ENCODE measurements at regions not wholly inside any gene's neighbourhood (a gene's known extent, or its start where the extent isn't known, plus 50 kb on each side); places are given as distances from the start of the nearest gene placed in this dataset.

- H3K9me3 ChIP-seq (ENCODE audit: control insufficient read depth, insufficient read depth, low read length) = peaks cover 1% of the 10 kb centered on the region
- H3K27me3 ChIP-seq (ENCODE audit: control insufficient read depth, insufficient read depth, low read length) = no peaks in the 10 kb centered on the region
- H3K27ac ChIP-seq (ENCODE audit: low read depth, low read length) = no peak overlapping the region
- H3K4me3 ChIP-seq (ENCODE audit: low read depth, low read length) = no peak overlapping the region
- no peaks in the 10 kb centered on the region for H3K36me3 ChIP-seq (ENCODE audit: control insufficient read depth, insufficient read depth, low read length)
- DNase-seq (ENCODE audit: low read depth in 4 of 6, low spot score in 6 of 6) = no peak
- no peaks in the 10 kb centered on the region for H3K4me1 ChIP-seq (ENCODE audit: control insufficient read depth, insufficient read depth, low read length)
- 93% methylated on average over 4 of the region's 5 CpGs for WGBS (ENCODE audit: insufficient coverage)
Measured at GRCh38 chr2:183267148-183267827, 143.0 kb downstream of the NUP35 start.

GRCh38 chr2:183269956-183270355 is 145.7 kb downstream of the NUP35 start:
- peak in 3 of 6 donors; percentile 31 to 37 (median 31) for DNase-seq (ENCODE audit: low read depth in 4 of 6, low spot score in 6 of 6)
- Histone ChIP-seq H3K36me3 (ENCODE audit: control insufficient read depth, insufficient read depth, low read length) (no peaks in the 10 kb centered on the region), H3K27me3 (ENCODE audit: control insufficient read depth, insufficient read depth, low read length) (no peaks in the 10 kb centered on the region), H3K27ac (ENCODE audit: low read depth, low read length) (no peak overlapping the region), H3K4me3 (ENCODE audit: low read depth, low read length) (no peak overlapping the region), H3K4me1 (ENCODE audit: control insufficient read depth, insufficient read depth, low read length) (no peaks in the 10 kb centered on the region), H3K9me3 (ENCODE audit: control insufficient read depth, insufficient read depth, low read length) (peaks cover 1% of the 10 kb centered on the region)
- no CpG with 5 or more reads among the region's 4 CpGs for WGBS (ENCODE audit: insufficient coverage)

GRCh38 chr2:183283209-183283608 is 159.0 kb downstream of the NUP35 start:
- WGBS (ENCODE audit: insufficient coverage) = no CpG with 5 or more reads among the region's 2 CpGs
- Histone ChIP-seq H3K9me3 (ENCODE audit: control insufficient read depth, insufficient read depth, low read length) (no peaks in the 10 kb centered on the region), H3K27ac (ENCODE audit: low read depth, low read length) (no peak overlapping the region), H3K36me3 (ENCODE audit: control insufficient read depth, insufficient read depth, low read length) (no peaks in the 10 kb centered on the region), H3K4me1 (ENCODE audit: control insufficient read depth, insufficient read depth, low read length) (no peaks in the 10 kb centered on the region), H3K27me3 (ENCODE audit: control insufficient read depth, insufficient read depth, low read length) (no peaks in the 10 kb centered on the region), H3K4me3 (ENCODE audit: low read depth, low read length) (no peak overlapping the region)
- no peak for DNase-seq (ENCODE audit: low read depth in 4 of 6, low spot score in 6 of 6)

GRCh38 chr2:183284606-183285005 is 160.4 kb downstream of the NUP35 start:
- Histone ChIP-seq H3K9me3 (ENCODE audit: control insufficient read depth, insufficient read depth, low read length) (no peaks in the 10 kb centered on the region), H3K4me1 (ENCODE audit: control insufficient read depth, insufficient read depth, low read length) (no peaks in the 10 kb centered on the region), H3K36me3 (ENCODE audit: control insufficient read depth, insufficient read depth, low read length) (no peaks in the 10 kb centered on the region), H3K4me3 (ENCODE audit: low read depth, low read length) (no peak overlapping the region), H3K27ac (ENCODE audit: low read depth, low read length) (no peak overlapping the region), H3K27me3 (ENCODE audit: control insufficient read depth, insufficient read depth, low read length) (no peaks in the 10 kb centered on the region)
- DNase-seq (ENCODE audit: low read depth in 4 of 6, low spot score in 6 of 6) = no peak

- H3K4me1 ChIP-seq (ENCODE audit: control insufficient read depth, insufficient read depth, low read length) = no peaks in the 10 kb centered on the region
- no peak for DNase-seq (ENCODE audit: low read depth in 4 of 6, low spot score in 6 of 6)
- H3K27me3 ChIP-seq (ENCODE audit: control insufficient read depth, insufficient read depth, low read length) = no peaks in the 10 kb centered on the region
- WGBS (ENCODE audit: insufficient coverage) = no CpG with 5 or more reads among the region's 2 CpGs
- H3K36me3 ChIP-seq (ENCODE audit: control insufficient read depth, insufficient read depth, low read length) = no peaks in the 10 kb centered on the region
- H3K9me3 ChIP-seq (ENCODE audit: control insufficient read depth, insufficient read depth, low read length) = no peaks in the 10 kb centered on the region
- no peak overlapping the region for H3K4me3 ChIP-seq (ENCODE audit: low read depth, low read length)
- H3K27ac ChIP-seq (ENCODE audit: low read depth, low read length) = no peak overlapping the region
Measured at GRCh38 chr2:183291436-183291835, 167.2 kb downstream of the NUP35 start.

- no peak overlapping the region for H3K4me3 ChIP-seq (ENCODE audit: low read depth, low read length)
- no peaks in the 10 kb centered on the region for H3K27me3 ChIP-seq (ENCODE audit: control insufficient read depth, insufficient read depth, low read length)
Measured at GRCh38 chr2:183292028-183292427, 167.8 kb downstream of the NUP35 start.

GRCh38 chr2:183339311-183339710 is 215.1 kb downstream of the NUP35 start:
- H3K4me3 ChIP-seq (ENCODE audit: low read depth, low read length) = no peak overlapping the region
- H3K36me3 ChIP-seq (ENCODE audit: control insufficient read depth, insufficient read depth, low read length) = no peaks in the 10 kb centered on the region
- no peaks in the 10 kb centered on the region for H3K4me1 ChIP-seq (ENCODE audit: control insufficient read depth, insufficient read depth, low read length)
- no peaks in the 10 kb centered on the region for H3K27me3 ChIP-seq (ENCODE audit: control insufficient read depth, insufficient read depth, low read length)
- no peak for DNase-seq (ENCODE audit: low read depth in 4 of 6, low spot score in 6 of 6)
- H3K27ac ChIP-seq (ENCODE audit: low read depth, low read length) = no peak overlapping the region
- H3K9me3 ChIP-seq (ENCODE audit: control insufficient read depth, insufficient read depth, low read length) = no peaks in the 10 kb centered on the region
- no CpG with 5 or more reads among the region's 1 CpG for WGBS (ENCODE audit: insufficient coverage)

More at GRCh38 chr2:183292028-183292427, 167.8 kb downstream of the NUP35 start:
- Histone ChIP-seq H3K36me3 (ENCODE audit: control insufficient read depth, insufficient read depth, low read length) (no peaks in the 10 kb centered on the region), H3K9me3 (ENCODE audit: control insufficient read depth, insufficient read depth, low read length) (no peaks in the 10 kb centered on the region), H3K4me1 (ENCODE audit: control insufficient read depth, insufficient read depth, low read length) (no peaks in the 10 kb centered on the region), H3K27ac (ENCODE audit: low read depth, low read length) (no peak overlapping the region)
- peak in 1 of 6 donors; percentile 29 for DNase-seq (ENCODE audit: low read depth in 4 of 6, low spot score in 6 of 6)

- no peaks in the 10 kb centered on the region for H3K27me3 ChIP-seq (ENCODE audit: control insufficient read depth, insufficient read depth, low read length)
- DNase-seq (ENCODE audit: low read depth in 4 of 6, low spot score in 6 of 6) = no peak
- H3K4me3 ChIP-seq (ENCODE audit: low read depth, low read length) = no peak overlapping the region
- WGBS (ENCODE audit: insufficient coverage) = no CpG with 5 or more reads among the region's 1 CpG
- no peaks in the 10 kb centered on the region for H3K9me3 ChIP-seq (ENCODE audit: control insufficient read depth, insufficient read depth, low read length)
- H3K27ac ChIP-seq (ENCODE audit: low read depth, low read length) = no peak overlapping the region
- no peaks in the 10 kb centered on the region for H3K4me1 ChIP-seq (ENCODE audit: control insufficient read depth, insufficient read depth, low read length)
- no peaks in the 10 kb centered on the region for H3K36me3 ChIP-seq (ENCODE audit: control insufficient read depth, insufficient read depth, low read length)
Measured at GRCh38 chr2:183341057-183341456, 216.8 kb downstream of the NUP35 start.

- Histone ChIP-seq H3K9me3 (ENCODE audit: control insufficient read depth, insufficient read depth, low read length) (no peaks in the 10 kb centered on the region), H3K27ac (ENCODE audit: low read depth, low read length) (no peak overlapping the region), H3K4me3 (ENCODE audit: low read depth, low read length) (no peak overlapping the region), H3K4me1 (ENCODE audit: control insufficient read depth, insufficient read depth, low read length) (no peaks in the 10 kb centered on the region), H3K27me3 (ENCODE audit: control insufficient read depth, insufficient read depth, low read length) (no peaks in the 10 kb centered on the region), H3K36me3 (ENCODE audit: control insufficient read depth, insufficient read depth, low read length) (no peaks in the 10 kb centered on the region)
- 100% methylated on average over 2 of the region's 3 CpGs for WGBS (ENCODE audit: insufficient coverage)
- no peak for DNase-seq (ENCODE audit: low read depth in 4 of 6, low spot score in 6 of 6)
Measured at GRCh38 chr2:183347969-183348368, 223.7 kb downstream of the NUP35 start.

- Histone ChIP-seq H3K9me3 (ENCODE audit: control insufficient read depth, insufficient read depth, low read length) (no peaks in the 10 kb centered on the region), H3K4me3 (ENCODE audit: low read depth, low read length) (no peak overlapping the region), H3K4me1 (ENCODE audit: control insufficient read depth, insufficient read depth, low read length) (no peaks in the 10 kb centered on the region), H3K27me3 (ENCODE audit: control insufficient read depth, insufficient read depth, low read length) (no peaks in the 10 kb centered on the region), H3K27ac (ENCODE audit: low read depth, low read length) (no peak overlapping the region), H3K36me3 (ENCODE audit: control insufficient read depth, insufficient read depth, low read length) (no peaks in the 10 kb centered on the region)
- no CpG with 5 or more reads among the region's 2 CpGs for WGBS (ENCODE audit: insufficient coverage)
- no peak for DNase-seq (ENCODE audit: low read depth in 4 of 6, low spot score in 6 of 6)
Measured at GRCh38 chr2:183348492-183348891, 224.2 kb downstream of the NUP35 start.
